H9 (cell line): ENCODE measurements at regions not wholly inside any gene's neighbourhood (a gene's known extent, or its start where the extent isn't known, plus 50 kb on each side); places are given as distances from the start of the nearest gene placed in this dataset.

Experiments used
- DNase-seq: peaks from one replicate; pipeline ENCODE4 v3.0.0-alpha.2; 2017
- H2AFZ ChIP-seq: one replicate; pipeline ENCODE4 v1.6.1; 2013; ENCODE audit warnings: mild to moderate bottlenecking, low read length, control low read depth, moderate library complexity
- H2AK5ac ChIP-seq: 2 replicates; pipeline ENCODE4 v1.6.1; 2013; ENCODE audit warnings: low read length, control low read depth, mixed read lengths; ENCODE audit not compliant: insufficient read length
- H2BK120ac ChIP-seq: one replicate; pipeline ENCODE4 v1.6.1; 2013; ENCODE audit warnings: low read depth, mild to moderate bottlenecking, low read length, control low read depth, inconsistent platforms; ENCODE audit not compliant: poor library complexity, severe bottlenecking
- H2BK12ac ChIP-seq: 2 replicates; pipeline ENCODE4 v1.6.1; 2013; ENCODE audit warnings: low read length, control low read depth, mixed read lengths, low read depth; ENCODE audit not compliant: insufficient read length
- H2BK15ac ChIP-seq: 2 replicates; pipeline ENCODE4 v1.6.1; 2013; ENCODE audit warnings: low read depth, low read length, control low read depth
- H2BK20ac ChIP-seq: one replicate; pipeline ENCODE4 v1.6.1; 2013; ENCODE audit warnings: low read depth, mild to moderate bottlenecking, low read length, control low read depth, inconsistent platforms; ENCODE audit not compliant: poor library complexity, severe bottlenecking
- H2BK5ac ChIP-seq: 2 replicates; pipeline ENCODE4 v1.6.1; 2013; ENCODE audit warnings: low read length, control low read depth, mixed read lengths; ENCODE audit not compliant: insufficient read length
- H3K14ac ChIP-seq: 2 replicates; pipeline ENCODE4 v1.6.1; 2013; ENCODE audit warnings: low read length, control low read depth; ENCODE audit not compliant: insufficient read depth
- H3K18ac ChIP-seq: 2 replicates; pipeline ENCODE4 v1.6.1; 2013; ENCODE audit warnings: low read depth, mild to moderate bottlenecking, mixed read lengths, low read length, control low read depth; ENCODE audit not compliant: insufficient read length
- H3K23ac ChIP-seq: 2 replicates; pipeline ENCODE4 v1.6.1; 2013; ENCODE audit warnings: low read length, control low read depth, mixed read lengths, low read depth; ENCODE audit not compliant: insufficient read length
- H3K23me2 ChIP-seq: 2 replicates; pipeline ENCODE4 v1.6.1; 2013; ENCODE audit warnings: low read depth, mild to moderate bottlenecking, mixed read lengths, low read length, control low read depth; ENCODE audit not compliant: insufficient read length, poor library complexity, severe bottlenecking
- H3K27ac ChIP-seq: 2 replicates; pipeline ENCODE4 v1.5.1; 2013; ENCODE audit warnings: low read length, control low read depth, mixed read lengths, low read depth; ENCODE audit not compliant: insufficient read length
- H3K27me3 ChIP-seq: 2 replicates; pipeline ENCODE4 v1.6.1; 2013; ENCODE audit warnings: low read length, control low read depth, inconsistent platforms; ENCODE audit not compliant: insufficient read depth
- H3K4ac ChIP-seq: 2 replicates; pipeline ENCODE4 v1.6.1; 2013; ENCODE audit warnings: low read depth, mild to moderate bottlenecking, control low read depth, inconsistent platforms, low read length, moderate library complexity
- H3K4me1 ChIP-seq: 2 replicates; pipeline ENCODE4 v1.6.1; 2013; ENCODE audit warnings: low read length, control low read depth, inconsistent platforms; ENCODE audit not compliant: insufficient read depth
- H3K4me2 ChIP-seq: 2 replicates; pipeline ENCODE4 v1.6.1; 2013; ENCODE audit warnings: low read length, control low read depth, mixed read lengths; ENCODE audit not compliant: insufficient read length, insufficient read depth
- H3K56ac ChIP-seq: 2 replicates; pipeline ENCODE4 v1.6.1; 2013; ENCODE audit warnings: low read depth, mild to moderate bottlenecking, mixed read lengths, low read length, control low read depth; ENCODE audit not compliant: insufficient read length
- H3K79me1 ChIP-seq: 2 replicates; pipeline ENCODE4 v1.6.1; 2013; ENCODE audit warnings: low read depth, mild to moderate bottlenecking, moderate library complexity, low read length, control low read depth, inconsistent platforms; ENCODE audit not compliant: insufficient read depth, poor library complexity, severe bottlenecking
- H3K79me2 ChIP-seq: 2 replicates; pipeline ENCODE4 v1.6.1; 2013; ENCODE audit warnings: low read length, control low read depth, inconsistent platforms; ENCODE audit not compliant: insufficient read depth
- H3K9ac ChIP-seq: 2 replicates; pipeline ENCODE4 v1.6.1; 2013; ENCODE audit warnings: low read length, control low read depth, mixed read lengths; ENCODE audit not compliant: insufficient read length; ENCODE audit errors: extremely low read depth
- H3K9me3 ChIP-seq: one replicate; pipeline ENCODE4 v1.6.1; 2013; ENCODE audit warnings: low read depth, low read length, inconsistent platforms; ENCODE audit not compliant: control insufficient read depth
- H3T11ph ChIP-seq: one replicate; pipeline ENCODE4 v1.6.1; 2013; ENCODE audit warnings: mild to moderate bottlenecking, low read length, control low read depth, inconsistent platforms
- H4K20me1 ChIP-seq: one replicate; pipeline ENCODE4 v1.6.1; 2013; ENCODE audit not compliant: control insufficient read depth, insufficient read length, insufficient read depth
- H4K5ac ChIP-seq: 2 replicates; pipeline ENCODE4 v1.6.1; 2013; ENCODE audit warnings: low read depth, mild to moderate bottlenecking, mixed read lengths, low read length, control low read depth; ENCODE audit not compliant: insufficient read length
- H4K8ac ChIP-seq: replicated peaks from 2 replicates; pipeline ENCODE4 v1.6.1; 2013; ENCODE audit warnings: low read length, control low read depth, mixed read lengths, low read depth; ENCODE audit not compliant: insufficient read length
- H4K91ac ChIP-seq: 2 replicates; pipeline ENCODE4 v1.6.1; 2013; ENCODE audit warnings: low read depth, mild to moderate bottlenecking, moderate library complexity, mixed read lengths, low read length, control low read depth; ENCODE audit not compliant: insufficient read length
- H3K27ac Mint-ChIP-seq, 3 experiments: 2 replicates in 2 of 3; 3 replicates in 1 of 3; pipeline ENCODE4 v1.8.0; 2020 to 2021; ENCODE audit warnings: mixed read lengths in 3 of 3, mild to moderate bottlenecking in 1 of 3, moderate library complexity in 1 of 3
- H3K27me3 Mint-ChIP-seq: 2 replicates; pipeline ENCODE4 v1.8.0; 2021; ENCODE audit warnings: low read depth, mild to moderate bottlenecking, moderate library complexity, mixed read lengths
- H3K36me3 Mint-ChIP-seq, 3 experiments: 2 replicates in 2 of 3; 3 replicates in 1 of 3; pipeline ENCODE4 v1.8.0; 2020 to 2021; ENCODE audit warnings: low read depth in 3 of 3, mixed read lengths in 3 of 3; ENCODE audit not compliant: insufficient read depth in 1 of 3
- H3K4me1 Mint-ChIP-seq, 2 experiments: 2 replicates each; pipeline ENCODE4 v1.8.0; 2020; ENCODE audit warnings: mixed read lengths in 2 of 2
- H3K4me3 Mint-ChIP-seq, 2 experiments: 2 replicates in 1 of 2; 3 replicates in 1 of 2; pipeline ENCODE4 v1.8.0; 2020 to 2021; ENCODE audit warnings: mild to moderate bottlenecking in 2 of 2, mixed read lengths in 2 of 2, moderate library complexity in 1 of 2
- H3K9me3 Mint-ChIP-seq, 2 experiments: 2 replicates in 1 of 2; 3 replicates in 1 of 2; pipeline ENCODE4 v1.8.0; 2020; ENCODE audit warnings: mild to moderate bottlenecking in 2 of 2, mixed read lengths in 2 of 2, moderate library complexity in 1 of 2
- CTCF ChIP-seq: fragments of 200-600 bp; sonication (generic); conservative IDR thresholded peaks from 3 replicates; pipeline ENCODE4 v1.8.0; 2021; ENCODE audit warnings: antibody characterized with exemption, mild to moderate bottlenecking
- WGBS: extraction: QIAGEN DNeasy Blood & Tissue Kit; methylation state at CpG from one replicate; pipeline ENCODE4 v1.1.7; 2013; ENCODE audit warnings: missing lambda C conversion rate, low lambda C conversion rate, mixed read lengths; ENCODE audit not compliant: insufficient read length; ENCODE audit errors: extremely low coverage; 5-methylcytosine and 5-hydroxymethylcytosine counted together

- no peak overlapping the region for H3K4ac ChIP-seq
- no peaks in the 10 kb centered on the region for H4K20me1 ChIP-seq
- H3T11ph ChIP-seq, result no peak overlapping the region
- H2AFZ ChIP-seq, result no peak overlapping the region
- no peak overlapping the region for H2BK5ac ChIP-seq
- no peak overlapping the region for H2BK20ac ChIP-seq
- Mint-ChIP-seq H3K4me1 (no peaks in the 10 kb centered on the region), H3K4me3 (no peak overlapping the region), H3K9me3 (no peaks in the 10 kb centered on the region), H3K27ac (no peak overlapping the region), H3K27me3 (no peaks in the 10 kb centered on the region; the same call in 1 of the 2 replicates), H3K36me3 (no peaks in the 10 kb centered on the region)
- no peak overlapping the region for H4K91ac ChIP-seq
- no peak overlapping the region for H3K56ac ChIP-seq
- no peak for DNase-seq
- H3K27me3 ChIP-seq, result no peaks in the 10 kb centered on the region
- H3K18ac ChIP-seq, result no peak overlapping the region
- no peaks in the 10 kb centered on the region for H3K9me3 ChIP-seq
- H2AK5ac ChIP-seq, result no peak overlapping the region
- H3K9ac ChIP-seq, result no peak overlapping the region
- no peaks in the 10 kb centered on the region for H3K79me1 ChIP-seq
- no peaks in the 10 kb centered on the region for H3K4me1 ChIP-seq
- no peak overlapping the region for H4K5ac ChIP-seq
- TF ChIP-seq CTCF, result no peak
- H3K4me2 ChIP-seq, result no peak overlapping the region
- H3K79me2 ChIP-seq, result no peaks in the 10 kb centered on the region
- no peak overlapping the region for H3K14ac ChIP-seq
- no peak overlapping the region for H4K8ac ChIP-seq
- no CpG with 5 or more reads among the region's 3 CpGs for WGBS
- no peak overlapping the region for H3K23ac ChIP-seq
- no peaks in the 10 kb centered on the region for H3K23me2 ChIP-seq
- H2BK15ac ChIP-seq, result no peak overlapping the region
- H2BK120ac ChIP-seq, result no peak overlapping the region
- no peak overlapping the region for H2BK12ac ChIP-seq
- H3K27ac ChIP-seq, result no peak overlapping the region
Measured at GRCh38 chr14:43041207-43041606, 1434.5 kb downstream of the LRFN5 start.
